HEK293 (cell line): ENCODE measurements at regions not wholly inside any gene's neighbourhood (a gene's known extent, or its start where the extent isn't known, plus 50 kb on each side); places are given as distances from the start of the nearest gene placed in this dataset.

Experiments
- CTCF ChIA-PET: fragments of 350-600 bp; formaldehyde crosslinking; extraction: SDS; loops from one replicate; lab custom pipeline; 2021; ENCODE audit warnings: antibody characterized with exemption; lab: Yijun Ruan, JAX
- POLR2A ChIA-PET: fragments of 300-600 bp; formaldehyde crosslinking; extraction: SDS; loops from one replicate; lab custom pipeline; 2020; ENCODE audit warnings: antibody characterized with exemption, inconsistent platforms; lab: Yijun Ruan, JAX
- H3K27ac ChIP-seq: fragments of 200-500 bp; sonication (Bioruptor generic); 2 replicates; pipeline ENCODE4 v1.5.1; 2014; ENCODE audit warnings: low read depth, low read length, control low read depth, inconsistent platforms; ENCODE audit errors: extremely low read depth
- H3K36me3 ChIP-seq, 2 experiments: fragments of 200-500 bp in 1 of 2; sonication (Bioruptor generic) in 1 of 2; 1 replicate in 1 of 2; 2 replicates in 1 of 2; pipeline ENCODE4 v1.5.1; 2014 to 2017; ENCODE audit warnings: inconsistent platforms in 2 of 2, low read length in 2 of 2; ENCODE audit not compliant: control insufficient read depth in 2 of 2, insufficient read depth in 1 of 2
- H3K4me1 ChIP-seq: fragments of 200-500 bp; sonication (Bioruptor generic); 2 replicates; pipeline ENCODE4 v1.5.1; 2014; ENCODE audit warnings: mild to moderate bottlenecking, low read length, inconsistent platforms; ENCODE audit not compliant: control insufficient read depth, insufficient read depth
- H3K4me3 ChIP-seq: 2 replicates; pipeline ENCODE4 v1.5.1; 2011; ENCODE audit warnings: low read depth, mild to moderate bottlenecking, control low read depth, low read length, moderate library complexity
- H3K9me3 ChIP-seq: fragments of 200-500 bp; sonication (Bioruptor generic); 2 replicates; pipeline ENCODE4 v1.5.1; 2014; ENCODE audit warnings: low read depth, low read length, inconsistent platforms; ENCODE audit not compliant: control insufficient read depth, insufficient read depth
- KLF16 ChIP-seq: fragments of 450-650 bp; formaldehyde crosslinking; IDR thresholded peaks from 2 replicates; pipeline ENCODE4 v1.5.1; 2017; ENCODE audit warnings: missing biosample characterization, missing genetic modification characterization
- SCRT1 ChIP-seq: fragments of 450-650 bp; formaldehyde crosslinking; IDR thresholded peaks from 2 replicates; pipeline ENCODE4 v1.5.1; 2016; ENCODE audit warnings: missing biosample characterization, missing genetic modification characterization, borderline replicate concordance
- YY2 ChIP-seq: fragments of 450-650 bp; formaldehyde crosslinking; IDR thresholded peaks from 2 replicates; pipeline ENCODE4 v1.5.1; 2016; ENCODE audit warnings: missing biosample characterization, missing genetic modification characterization
- ZBTB10 ChIP-seq: fragments of 450-650 bp; formaldehyde crosslinking; IDR thresholded peaks from 2 replicates; pipeline ENCODE4 v1.5.1; 2016; ENCODE audit warnings: missing biosample characterization, missing genetic modification characterization
- ZBTB11 ChIP-seq: fragments of 450-650 bp; formaldehyde crosslinking; conservative IDR thresholded peaks from 2 replicates; pipeline ENCODE4 v1.5.1; 2016; ENCODE audit warnings: low read depth, missing biosample characterization, missing genetic modification characterization
- ZNF121 ChIP-seq: fragments of 450-650 bp; formaldehyde crosslinking; IDR thresholded peaks from 2 replicates; pipeline ENCODE4 v1.5.1; 2016; ENCODE audit warnings: missing biosample characterization, missing genetic modification characterization
- ZNF140 ChIP-seq: fragments of 450-650 bp; formaldehyde crosslinking; IDR thresholded peaks from 2 replicates; pipeline ENCODE4 v1.5.1; 2016; ENCODE audit warnings: missing biosample characterization, missing genetic modification characterization
- ZNF16 ChIP-seq: fragments of 450-650 bp; formaldehyde crosslinking; IDR thresholded peaks from 2 replicates; pipeline ENCODE4 v1.5.1; 2016; ENCODE audit warnings: low read depth, missing biosample characterization, missing genetic modification characterization
- ZNF184 ChIP-seq: fragments of 450-650 bp; IDR thresholded peaks from 2 replicates; pipeline ENCODE4 v1.5.1; 2018; ENCODE audit warnings: missing biosample characterization, mild to moderate bottlenecking, missing genetic modification characterization
- ZNF221 ChIP-seq: fragments of 450-650 bp; formaldehyde crosslinking; IDR thresholded peaks from 2 replicates; pipeline ENCODE4 v1.5.1; 2017; ENCODE audit warnings: missing biosample characterization, missing genetic modification characterization, borderline replicate concordance
- ZNF274 ChIP-seq, 2 experiments: fragments of 200-500 bp in 1 of 2; fragments of 450-650 bp in 1 of 2; sonication (Bioruptor generic) in 1 of 2; formaldehyde crosslinking in 1 of 2; IDR thresholded peaks; 2 replicates each; pipeline versions ENCODE4 v1.5.1 to v1.6.1; 2014 to 2016; ENCODE audit warnings: borderline replicate concordance in 1 of 2, inconsistent platforms in 1 of 2, low read length in 1 of 2, missing biosample characterization in 1 of 2, missing genetic modification characterization in 1 of 2
- ZNF341 ChIP-seq: fragments of 450-650 bp; formaldehyde crosslinking; IDR thresholded peaks from 2 replicates; pipeline ENCODE4; 2016; ENCODE audit warnings: low read depth, missing biosample characterization, missing genetic modification characterization
- ZNF362 ChIP-seq: fragments of 450-650 bp; formaldehyde crosslinking; IDR thresholded peaks from 2 replicates; pipeline ENCODE4 v1.5.1; 2016; ENCODE audit warnings: missing biosample characterization, missing genetic modification characterization
- ZNF423 ChIP-seq: fragments of 450-650 bp; formaldehyde crosslinking; IDR thresholded peaks from 2 replicates; pipeline ENCODE4 v1.5.1; 2016; ENCODE audit warnings: missing biosample characterization, missing genetic modification characterization
- ZNF658 ChIP-seq: fragments of 450-650 bp; formaldehyde crosslinking; IDR thresholded peaks from 2 replicates; pipeline ENCODE4; 2016; ENCODE audit warnings: missing biosample characterization, missing genetic modification characterization
- ZNF660 ChIP-seq: fragments of 450-650 bp; IDR thresholded peaks from 2 replicates; pipeline ENCODE4 v1.5.1; 2018; ENCODE audit warnings: missing biosample characterization, mild to moderate bottlenecking, missing genetic modification characterization
- ZNF701 ChIP-seq: fragments of 450-650 bp; formaldehyde crosslinking; IDR thresholded peaks from 2 replicates; pipeline ENCODE4 v1.5.1; 2016; ENCODE audit warnings: missing biosample characterization, missing genetic modification characterization
- ZNF707 ChIP-seq: fragments of 450-650 bp; formaldehyde crosslinking; IDR thresholded peaks from 2 replicates; pipeline ENCODE4 v1.5.1; 2016; ENCODE audit warnings: missing biosample characterization, missing genetic modification characterization

GRCh38 chr17:33889040-33889439 lies 366.0 kb upstream of the CCL2 start (continued):
- TF ChIP-seq ZNF184 (tag by site-specific recombination) (no peak), ZBTB11 (tag by site-specific recombination) (no peak), ZNF701 (no peak), ZNF140 (tag by site-specific recombination) (no peak), ZNF221 (tag by site-specific recombination) (no peak), ZNF362 (tag by site-specific recombination) (no peak), ZNF121 (tag by site-specific recombination) (no peak), ZBTB10 (tag by site-specific recombination) (no peak), YY2 (tag by site-specific recombination) (no peak)

GRCh38 chr17:33889766-33890165 lies 365.3 kb upstream of the CCL2 start:
- no peaks in the 10 kb centered on the region for H3K36me3 ChIP-seq
- H3K4me1 ChIP-seq, result peaks cover 7% of the 10 kb centered on the region
- H3K27ac ChIP-seq, result no peak overlapping the region
- ChIA-PET CTCF (interaction anchor here (0.7 to 1.1 kb wide), 2 partner anchors 281 to 832 kb away, joined by 3 read pairs; no protein-coding TSS in a partner anchor), POLR2A (no interaction called here)
- H3K4me3 ChIP-seq, result no peak overlapping the region
- no peak for TF ChIP-seq ZNF660 (tag by site-specific recombination)
- no peak for TF ChIP-seq SCRT1 (tag by site-specific recombination)
- TF ChIP-seq ZNF658, result no peak
- no peak for TF ChIP-seq ZNF121 (tag by site-specific recombination)
- no peak for TF ChIP-seq ZNF274 (IDR thresholded peaks at IDR 0.05; ENCODE audit: low read length)
- TF ChIP-seq ZNF274 (tag by site-specific recombination; IDR thresholded peaks at IDR 0.05; ENCODE audit: borderline replicate concordance), result no peak
- no peak for TF ChIP-seq ZNF341 (tag by site-specific recombination)
- no peak for TF ChIP-seq ZNF707
- no peak for TF ChIP-seq ZNF16
- no peak for TF ChIP-seq ZNF423 (tag by site-specific recombination)
- TF ChIP-seq KLF16 (tag by site-specific recombination), result no peak
- no peaks in the 10 kb centered on the region for H3K9me3 ChIP-seq
